ENCODE measurements at regions not wholly inside any gene's neighbourhood (a gene's known extent, or its start where the extent isn't known, plus 50 kb on each side); places are given as distances from the start of the nearest gene placed in this dataset.

DNA sequence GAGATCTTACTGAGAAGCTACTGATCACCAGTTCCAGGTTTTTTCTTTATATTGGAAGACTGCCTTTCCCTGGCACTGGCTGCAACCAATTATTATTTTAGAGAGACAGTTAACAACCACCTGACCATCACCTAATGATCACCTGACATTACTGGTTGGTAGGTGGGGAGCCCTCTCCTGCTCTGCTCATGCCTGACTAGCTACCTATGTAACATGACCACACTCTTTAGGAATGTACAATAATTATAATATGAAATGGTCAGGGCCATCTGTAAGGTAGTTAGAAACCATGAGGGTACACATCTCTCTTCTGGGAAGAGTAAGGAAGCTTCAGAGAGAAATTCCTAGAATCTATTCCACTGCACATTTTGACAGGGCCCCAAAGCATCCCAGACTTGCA, 59.0 kb upstream of the SCEL start:
- TF ChIP-seq EZH2phosphoT487 (IDR thresholded peaks at IDR 0.05; ENCODE audit: low read length), result no peak
- no peak for TF ChIP-seq CTCF (IDR thresholded peaks at IDR 0.05; ENCODE audit: low read length)
- no peak for TF ChIP-seq EZH2 (optimal IDR thresholded peaks at IDR 0.05; ENCODE audit: low read depth, low read length)
- Histone ChIP-seq H3K4me1 (ENCODE audit: low read length) (peaks cover 12% of the 10 kb centered on the region), H3K36me3 (replicated peaks; ENCODE audit: insufficient read depth, low read length) (no peaks in the 10 kb centered on the region), H3K27me3 (replicated peaks; ENCODE audit: insufficient read depth, low read length) (no peaks in the 10 kb centered on the region), H3K4me2 (ENCODE audit: low read depth, low read length) (no peak overlapping the region), H3K9me3 (replicated peaks; ENCODE audit: insufficient read depth, low read length) (no peaks in the 10 kb centered on the region), H3K9ac (ENCODE audit: low read length) (no peak overlapping the region), H3K4me3 (ENCODE audit: low read length) (no peak overlapping the region), H3K27ac (ENCODE audit: low read length) (no peak overlapping the region), H3K9me2 (replicated peaks; ENCODE audit: insufficient read depth, low read length) (no peaks in the 10 kb centered on the region), H3K79me2 (ENCODE audit: low read length) (no peaks in the 10 kb centered on the region), H3F3A (ENCODE audit: insufficient read depth, low read length) (no peaks in the 10 kb centered on the region), H2AFZ (ENCODE audit: low read length) (no peak overlapping the region), H4K20me1 (ENCODE audit: insufficient read depth, low read length) (no peaks in the 10 kb centered on the region)
- no peak for DNase-seq

- peaks cover 12% of the 10 kb centered on the region for H3K4me1 ChIP-seq (ENCODE audit: low read length)
- no peak for DNase-seq
- no peak overlapping the region for H2AFZ ChIP-seq (ENCODE audit: low read length)
- no peak overlapping the region for H3K27ac ChIP-seq (ENCODE audit: low read length)
- H3K79me2 ChIP-seq (ENCODE audit: low read length), result no peaks in the 10 kb centered on the region
- H3K4me3 ChIP-seq (ENCODE audit: low read length), result no peak overlapping the region
- no peak overlapping the region for H3K4me2 ChIP-seq (ENCODE audit: low read depth, low read length)
- no peaks in the 10 kb centered on the region for H4K20me1 ChIP-seq (ENCODE audit: insufficient read depth, low read length)
- no peak overlapping the region for H3K9ac ChIP-seq (ENCODE audit: low read length)
- no peaks in the 10 kb centered on the region for H3K9me2 ChIP-seq (replicated peaks; ENCODE audit: insufficient read depth, low read length)
- H3K27me3 ChIP-seq (replicated peaks; ENCODE audit: insufficient read depth, low read length), result no peaks in the 10 kb centered on the region
- TF ChIP-seq EZH2phosphoT487 (IDR thresholded peaks at IDR 0.05; ENCODE audit: low read length) (no peak), EZH2 (optimal IDR thresholded peaks at IDR 0.05; ENCODE audit: low read depth, low read length) (no peak), CTCF (IDR thresholded peaks at IDR 0.05; ENCODE audit: low read length) (no peak)
- H3K9me3 ChIP-seq (replicated peaks; ENCODE audit: insufficient read depth, low read length), result no peaks in the 10 kb centered on the region
- H3K36me3 ChIP-seq (replicated peaks; ENCODE audit: insufficient read depth, low read length), result no peaks in the 10 kb centered on the region
- no peaks in the 10 kb centered on the region for H3F3A ChIP-seq (ENCODE audit: insufficient read depth, low read length)
Observed at GRCh38 chr13:77475345-77476084, 60.0 kb upstream of the SCEL start.

GRCh38 chr13:77470986-77471385, 64.5 kb upstream of the SCEL start:
- no peaks in the 10 kb centered on the region for H4K20me1 ChIP-seq (ENCODE audit: insufficient read depth, low read length)
- no peaks in the 10 kb centered on the region for H3K36me3 ChIP-seq (replicated peaks; ENCODE audit: insufficient read depth, low read length)
- no peak for DNase-seq
- no peaks in the 10 kb centered on the region for H3K79me2 ChIP-seq (ENCODE audit: low read length)
- no peaks in the 10 kb centered on the region for H3K27me3 ChIP-seq (replicated peaks; ENCODE audit: insufficient read depth, low read length)
- H3K9me3 ChIP-seq (replicated peaks; ENCODE audit: insufficient read depth, low read length), result no peaks in the 10 kb centered on the region
- H2AFZ ChIP-seq (ENCODE audit: low read length), result no peak overlapping the region
- H3K4me1 ChIP-seq (ENCODE audit: low read length), result no peaks in the 10 kb centered on the region
- TF ChIP-seq CTCF (IDR thresholded peaks at IDR 0.05; ENCODE audit: low read length) (no peak), EZH2phosphoT487 (IDR thresholded peaks at IDR 0.05; ENCODE audit: low read length) (no peak), EZH2 (optimal IDR thresholded peaks at IDR 0.05; ENCODE audit: low read depth, low read length) (no peak)
- no peak overlapping the region for H3K27ac ChIP-seq (ENCODE audit: low read length)
- no peaks in the 10 kb centered on the region for H3K9me2 ChIP-seq (replicated peaks; ENCODE audit: insufficient read depth, low read length)
- H3K9ac ChIP-seq (ENCODE audit: low read length), result no peak overlapping the region
- no peak overlapping the region for H3K4me2 ChIP-seq (ENCODE audit: low read depth, low read length)
- H3K4me3 ChIP-seq (ENCODE audit: low read length), result no peak overlapping the region
- H3F3A ChIP-seq (ENCODE audit: insufficient read depth, low read length), result no peaks in the 10 kb centered on the region
